Lung microvascular endothelial cell (primary cell): ENCODE measurements at regions not wholly inside any gene's neighbourhood (a gene's known extent, or its start where the extent isn't known, plus 50 kb on each side); places are given as distances from the start of the nearest gene placed in this dataset.

ENCODE experiments used
- DNase-seq, 2 donors: peaks; one replicate each; pipeline versions ENCODE4 v3.0.0 to v3.0.0-alpha.2; 2010; ENCODE audit warnings: low read depth in 2 of 2

DNA sequence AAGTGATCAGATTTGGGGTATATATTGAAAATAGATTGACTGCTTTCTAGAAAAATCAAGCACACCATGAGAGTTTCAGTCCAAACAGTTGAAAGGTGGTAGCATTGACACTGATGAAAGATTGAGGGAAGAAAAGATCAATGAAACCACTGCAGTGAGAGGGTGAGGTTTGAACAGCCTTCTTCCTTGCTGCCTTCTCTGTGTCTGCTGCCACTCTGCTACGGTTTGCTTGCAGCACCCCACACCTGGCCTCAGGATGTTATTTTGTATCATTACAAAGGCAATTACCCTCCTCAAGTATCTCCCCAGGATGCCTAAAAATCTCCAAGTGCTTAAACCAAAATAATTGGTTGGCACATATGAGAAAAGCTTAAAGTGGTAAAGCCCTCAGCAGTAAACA, 683.6 kb upstream of the ARPP21 start:
- DNase-seq: no peak

DNA sequence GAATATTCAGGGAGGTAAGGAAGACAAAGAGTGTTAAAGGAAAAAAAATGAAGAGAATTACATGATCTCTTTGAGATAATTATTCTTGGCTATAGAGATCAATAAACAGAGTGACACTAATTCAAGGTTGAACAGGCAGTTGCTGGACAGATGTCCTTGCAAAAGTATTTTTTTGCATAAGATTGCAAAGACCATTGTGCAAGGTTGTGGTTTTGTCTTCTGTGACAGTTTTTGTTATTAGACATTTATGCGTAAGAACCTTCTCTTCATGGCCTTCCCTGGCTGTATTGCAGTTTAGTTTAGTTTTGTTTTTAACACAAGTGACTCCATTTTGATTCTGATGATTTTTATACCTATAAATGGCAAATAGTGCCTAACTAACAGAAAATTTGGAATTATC, 682.8 kb upstream of the ARPP21 start:
- no peak for DNase-seq

DNA sequence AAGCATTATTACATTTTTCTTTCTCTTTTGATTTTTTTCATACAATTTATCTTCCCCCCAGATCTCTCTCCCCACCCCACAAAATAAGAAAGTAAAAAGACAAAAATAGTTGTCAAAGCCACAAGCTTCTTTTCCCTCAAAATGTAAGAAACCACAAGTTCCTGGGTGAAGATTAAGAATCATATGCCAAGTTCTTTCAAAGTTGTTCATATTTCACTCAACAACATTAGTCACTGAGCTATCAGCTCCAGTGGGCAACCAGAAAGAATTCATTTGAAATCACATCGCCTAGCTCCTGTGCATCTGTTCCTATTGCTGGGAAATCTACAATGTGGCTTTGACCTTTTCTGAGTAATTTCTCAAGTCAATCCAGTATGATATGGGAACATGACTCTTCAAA, 681.6 kb upstream of the ARPP21 start:
- DNase-seq: no peak

DNA sequence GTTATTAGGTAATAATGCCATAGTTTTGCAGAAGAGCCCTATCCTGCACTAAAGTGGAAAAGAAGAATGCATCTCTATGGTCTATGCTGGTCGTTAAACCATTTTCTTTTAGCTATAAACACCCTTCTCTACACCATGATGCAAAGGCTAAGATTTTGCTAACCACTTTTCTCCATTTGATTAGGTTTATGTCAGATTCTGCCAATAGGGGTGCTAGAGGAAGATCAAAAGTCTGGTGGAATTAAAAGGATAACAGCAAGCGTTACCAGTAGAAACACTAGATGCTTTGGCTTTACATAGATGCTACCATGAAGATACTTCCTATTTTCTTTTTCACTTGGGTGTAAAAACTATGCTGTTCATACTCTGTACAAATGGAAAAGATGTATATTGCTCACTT, 669.8 kb upstream of the ARPP21 start:
- no peak for DNase-seq

DNA sequence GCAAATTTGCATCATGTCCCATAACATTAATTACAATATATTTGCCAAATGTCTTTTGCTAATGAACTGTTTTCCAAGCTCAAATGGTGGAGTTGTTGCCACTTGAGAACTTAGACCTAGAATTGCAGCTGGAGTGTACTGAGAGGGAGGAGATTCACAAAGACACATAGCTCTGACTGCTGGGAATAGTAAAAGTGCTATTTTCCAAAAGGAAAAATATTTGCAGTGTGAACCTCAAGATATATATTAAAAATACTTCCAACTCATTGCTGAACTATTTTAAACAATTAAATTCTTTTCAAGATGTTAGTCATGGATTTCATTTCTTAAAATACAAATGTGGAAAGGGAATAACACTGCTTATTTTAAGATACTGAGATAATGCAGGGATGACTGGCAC, 666.8 kb upstream of the ARPP21 start:
- DNase-seq: no peak

DNA sequence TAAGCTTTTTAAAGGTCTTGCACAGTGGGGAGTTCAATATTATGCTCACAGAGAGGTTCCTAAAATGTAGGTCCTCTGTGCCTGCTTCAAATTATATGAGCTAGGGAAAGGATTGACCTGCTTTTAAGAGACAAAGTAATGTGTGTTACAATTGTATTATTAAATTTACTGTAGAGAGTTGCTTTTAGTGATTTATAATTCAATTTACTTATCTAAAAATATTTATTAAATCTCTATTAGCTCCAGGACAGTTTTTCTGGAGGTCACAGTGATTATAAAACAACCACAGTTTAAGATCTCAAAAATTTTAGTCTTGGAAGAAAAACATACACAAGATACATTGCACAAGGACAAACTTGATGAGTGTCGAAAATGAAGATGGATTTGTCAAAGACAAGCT, 665.7 kb upstream of the ARPP21 start:
- no peak for DNase-seq

DNA sequence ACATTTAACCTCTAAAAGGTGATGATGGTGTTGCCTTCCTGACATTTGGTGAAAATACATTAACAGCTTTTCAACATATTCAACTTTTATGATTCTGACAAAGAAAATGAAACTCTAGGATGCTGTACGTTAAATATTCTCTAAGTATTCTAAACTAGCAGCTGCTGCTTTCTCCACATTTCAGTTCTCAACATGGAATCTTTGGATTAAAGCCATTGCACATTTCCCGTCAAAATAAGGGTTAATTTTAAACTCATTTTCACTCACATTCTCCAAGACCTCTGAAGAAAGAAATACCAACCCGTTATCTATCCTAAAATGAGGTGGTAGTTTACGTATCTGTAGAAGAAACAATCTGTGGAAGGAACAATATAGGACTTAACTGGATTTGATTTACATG, 655.7 kb upstream of the ARPP21 start:
- no peak for DNase-seq

DNA sequence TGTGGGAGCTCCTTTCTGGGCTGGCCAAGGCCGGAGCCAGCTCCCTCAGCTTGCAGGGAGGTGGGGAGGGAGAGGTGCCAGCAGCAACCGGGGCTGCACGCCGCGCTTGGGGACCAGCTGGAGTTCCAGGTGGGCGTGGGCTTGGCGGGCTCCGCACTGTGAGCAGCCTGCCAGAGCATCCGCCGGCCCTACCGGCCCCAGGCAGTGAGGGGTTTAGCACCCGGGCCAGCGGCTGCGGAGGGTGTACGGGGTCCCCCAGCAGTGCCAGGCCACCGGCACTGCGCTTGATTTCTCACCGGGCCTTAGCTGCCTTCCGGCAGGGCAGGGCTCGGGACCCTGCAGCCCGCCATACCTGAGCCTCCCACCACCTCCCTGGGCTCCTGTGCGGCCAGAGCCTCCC, 651.0 kb upstream of the ARPP21 start:
- DNase-seq: no peak

DNA sequence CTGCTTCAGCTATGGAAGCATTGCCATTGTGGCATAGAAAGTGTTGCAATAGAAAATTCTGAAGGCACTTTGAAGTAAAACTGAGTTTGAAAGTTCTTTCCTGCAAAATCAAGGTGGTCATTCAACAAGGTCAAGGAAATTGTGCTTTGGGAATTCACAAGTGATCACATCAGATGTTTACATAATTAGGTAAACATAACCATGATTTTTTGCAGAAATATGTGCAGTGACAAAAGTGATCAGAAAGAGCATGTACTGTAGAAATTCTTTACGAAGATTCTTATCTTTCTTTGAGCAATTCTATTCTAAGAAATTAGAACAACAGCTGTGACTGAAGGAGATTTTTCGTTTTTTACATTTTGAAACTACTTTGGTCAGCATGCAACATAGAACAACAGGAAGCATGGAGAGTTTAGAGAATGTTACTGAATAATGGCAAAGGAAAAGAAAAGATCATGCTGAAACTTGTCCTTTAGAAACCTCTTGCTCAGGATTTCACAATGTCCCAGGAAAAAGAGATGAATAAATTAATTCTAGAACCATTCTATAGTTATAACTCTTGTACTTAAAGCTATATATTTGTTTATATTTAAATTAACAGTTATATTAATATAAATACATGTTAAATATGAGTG, 643.4 kb upstream of the ARPP21 start:
- no peak for DNase-seq

DNA sequence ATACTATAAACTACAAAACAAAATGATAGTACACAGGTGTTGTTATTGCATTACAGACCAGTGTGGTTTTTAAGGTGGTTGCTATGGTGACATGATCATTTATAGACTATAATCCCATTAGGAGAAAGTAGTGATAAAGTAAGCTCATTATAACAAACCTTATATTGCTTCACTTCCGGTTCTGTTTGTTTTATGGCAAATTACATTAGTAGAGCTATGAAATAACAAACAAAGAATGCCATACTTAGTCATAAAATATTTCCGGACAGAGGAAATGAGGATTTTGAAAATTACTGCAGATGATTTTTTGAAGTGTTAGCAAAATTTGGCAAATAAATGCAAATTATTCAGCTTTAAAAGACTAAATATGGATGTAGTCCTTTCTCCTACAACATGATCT, 640.4 kb upstream of the ARPP21 start:
- DNase-seq: no peak

DNA sequence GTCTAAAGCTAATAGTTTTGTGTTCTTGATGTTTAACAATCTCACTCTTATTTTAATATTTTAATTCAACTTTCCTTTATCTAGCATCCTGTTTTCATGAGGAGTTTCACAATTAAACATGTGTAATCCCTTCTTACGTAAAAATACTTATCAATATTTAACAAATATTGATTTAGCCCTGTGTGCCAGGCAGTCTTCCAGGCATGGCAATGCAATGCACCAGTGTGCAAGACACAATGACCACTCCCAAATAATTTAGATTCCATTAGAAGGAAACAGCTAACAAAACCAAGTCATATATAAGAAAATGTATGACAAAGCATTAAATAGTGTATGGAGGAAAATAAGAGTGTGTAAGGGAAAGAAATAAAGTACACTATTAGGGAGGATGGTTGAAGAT, 627.1 kb upstream of the ARPP21 start:
- DNase-seq: no peak

DNA sequence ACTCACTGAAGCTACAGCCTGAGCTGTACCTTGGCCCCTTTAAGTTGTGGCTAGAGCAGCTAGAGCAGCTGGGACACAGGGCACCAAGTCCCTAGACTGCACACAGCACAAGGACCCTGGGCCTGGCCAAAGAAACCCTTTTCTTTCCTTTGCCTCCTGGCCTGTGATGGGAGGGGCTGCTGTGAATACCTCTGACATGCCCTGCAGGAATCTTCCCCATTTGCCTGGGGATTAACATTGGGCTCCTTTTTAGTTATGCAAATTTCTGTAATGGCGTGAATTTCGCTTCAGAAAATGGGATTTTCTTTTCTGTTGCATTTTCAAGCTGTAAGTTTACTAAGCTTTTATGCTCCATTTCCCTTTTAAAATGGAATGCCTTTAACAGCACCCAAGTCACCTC, 611.2 kb upstream of the ARPP21 start:
- no peak for DNase-seq

DNA sequence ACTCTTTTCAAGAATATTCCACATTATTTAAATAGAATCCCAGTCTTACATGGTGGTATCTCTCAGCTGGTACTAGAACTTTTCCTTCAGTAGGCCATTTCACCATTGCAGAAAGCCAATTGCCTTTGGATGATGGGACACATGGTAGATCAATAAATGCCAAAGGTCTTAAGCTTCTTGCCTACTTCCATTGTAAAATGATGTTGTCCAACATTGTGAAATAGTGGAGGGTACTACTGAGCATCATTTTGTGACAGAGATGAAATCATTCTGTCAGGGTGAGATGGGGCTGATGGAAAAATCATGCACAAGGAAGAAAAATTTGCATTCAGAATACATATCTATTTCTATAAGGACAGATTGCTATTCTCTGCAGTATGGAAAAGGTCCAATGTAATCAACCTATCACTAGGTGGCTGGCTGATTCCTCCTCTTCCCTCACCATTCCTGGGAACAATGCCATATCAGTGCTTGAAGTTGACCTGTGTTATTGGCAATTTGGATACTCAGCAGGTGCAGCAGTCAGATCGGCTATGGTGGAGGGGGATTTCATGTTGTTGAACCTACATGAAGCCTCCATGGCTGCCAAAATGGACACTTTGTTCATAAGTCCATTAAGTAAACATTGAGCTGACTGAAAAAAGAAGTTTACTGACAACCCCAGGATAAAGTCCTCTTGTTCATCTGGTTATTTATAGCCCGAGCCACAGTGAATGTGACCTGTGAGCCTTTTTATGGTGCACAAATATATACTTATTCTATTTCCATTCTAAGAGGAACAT, 596.9 kb upstream of the ARPP21 start:
- DNase-seq: no peak

DNA sequence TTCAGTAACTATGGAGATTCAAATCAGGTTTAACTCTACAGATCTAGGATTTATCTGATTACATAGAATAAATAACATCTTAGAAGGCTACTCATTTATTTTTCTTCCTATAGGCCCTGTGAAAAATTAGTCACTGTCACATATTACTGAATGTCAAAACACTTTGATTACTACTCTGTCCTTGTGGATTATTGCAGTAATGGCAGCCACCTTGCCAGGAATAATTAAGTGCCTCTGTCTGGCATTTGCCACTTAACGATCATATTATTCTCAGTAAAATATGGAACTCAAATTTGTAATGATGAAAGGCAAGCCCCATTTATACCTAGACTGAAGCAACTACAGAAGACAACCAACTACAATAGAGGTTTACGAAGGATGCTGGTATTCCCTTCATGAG, 596.3 kb upstream of the ARPP21 start:
- DNase-seq: no peak

DNA sequence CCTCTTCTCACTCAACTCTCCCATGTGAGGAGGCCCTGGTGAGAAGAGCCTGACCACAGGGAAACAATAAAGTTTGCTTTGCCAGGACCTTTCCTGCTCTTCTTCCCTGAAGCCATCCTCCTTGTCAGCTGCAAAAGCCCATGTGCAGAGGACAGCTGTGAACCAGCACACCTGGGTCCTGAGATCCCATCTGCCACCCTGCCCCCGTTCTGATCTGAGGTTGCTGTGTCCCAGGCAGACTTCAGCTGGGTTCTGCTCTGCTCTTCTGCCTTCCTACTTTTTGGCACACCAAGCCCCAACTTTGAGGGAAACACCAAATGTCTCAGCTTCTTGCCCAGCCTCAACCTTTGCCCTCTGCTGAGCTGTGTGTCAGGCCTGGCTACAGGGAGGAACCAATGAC, 595.1 kb upstream of the ARPP21 start:
- DNase-seq: no peak

DNA sequence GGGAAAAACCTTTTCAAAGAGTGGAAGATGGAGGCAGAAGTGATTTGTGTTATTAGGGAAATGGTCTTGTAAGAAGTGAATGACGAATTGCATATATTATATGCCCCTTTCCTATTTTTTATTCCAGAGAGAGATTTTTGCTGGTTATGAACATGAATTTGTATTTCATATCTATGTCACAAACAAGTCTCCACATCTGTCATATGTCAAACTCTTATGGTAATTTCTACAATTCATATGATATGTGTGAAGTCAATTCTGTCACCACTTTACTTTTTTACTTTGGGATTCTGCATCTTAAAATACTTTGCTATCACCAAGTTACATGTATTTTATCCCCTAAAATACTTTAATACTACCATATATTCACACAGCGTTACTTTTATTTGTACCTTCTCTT, 594.2 kb upstream of the ARPP21 start:
- no peak for DNase-seq

DNA sequence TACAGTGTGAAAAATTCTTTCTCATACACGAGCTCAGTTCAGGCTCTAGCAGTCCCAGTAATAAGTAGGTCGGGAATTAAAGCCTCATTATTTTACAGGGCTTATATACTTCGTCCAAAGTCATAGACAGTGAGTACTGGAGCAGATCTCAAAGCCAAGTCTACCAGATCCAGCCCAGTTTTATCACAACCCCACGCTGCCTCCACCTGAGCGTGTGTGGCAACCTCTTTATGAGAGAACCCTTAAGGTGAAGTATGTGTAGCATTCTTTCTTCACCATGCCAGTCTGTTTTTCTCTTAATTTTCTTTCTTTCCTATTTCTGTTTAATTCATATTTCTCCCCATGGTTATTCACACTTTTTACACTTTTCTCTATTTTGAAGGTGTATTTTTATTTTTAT, 574.6 kb upstream of the ARPP21 start:
- no peak for DNase-seq

DNA sequence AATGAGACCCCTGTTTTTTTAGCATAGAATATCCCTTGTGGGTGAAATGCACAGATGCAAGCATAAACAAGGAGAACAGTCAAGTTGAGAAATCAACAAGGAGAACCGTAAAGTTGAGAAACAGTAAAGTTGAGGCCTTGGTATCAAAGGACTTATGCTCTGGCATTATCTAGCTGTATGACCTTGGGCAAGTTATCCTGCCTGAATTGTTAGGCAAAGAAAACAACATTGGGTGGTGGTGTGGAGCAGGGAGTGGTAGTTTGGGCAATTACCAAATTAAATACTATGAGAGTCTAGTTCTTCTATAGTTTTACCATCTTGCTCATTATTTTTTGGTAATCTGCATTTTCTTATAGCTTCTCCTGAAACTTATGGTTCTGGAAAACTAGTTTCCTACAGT, 573.4 kb upstream of the ARPP21 start:
- DNase-seq: no peak

DNA sequence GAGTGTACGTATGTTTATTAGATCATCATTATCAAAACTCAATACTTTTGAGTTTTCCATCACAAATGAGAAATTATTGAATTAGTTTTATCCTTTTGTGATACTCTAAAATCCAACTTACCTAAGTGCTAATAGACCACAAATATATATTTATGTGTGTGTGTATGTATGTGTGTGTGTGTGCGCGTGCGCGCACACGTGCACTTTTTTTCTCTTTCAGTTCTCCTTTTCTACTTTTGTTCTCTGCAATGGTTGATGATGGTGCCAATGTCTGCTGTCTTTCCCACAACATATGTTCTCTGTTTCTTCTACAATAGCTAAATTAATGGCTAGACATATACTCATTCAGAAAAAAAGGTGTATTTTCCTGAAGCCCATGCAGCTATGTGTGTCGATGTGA, 571.6 kb upstream of the ARPP21 start:
- DNase-seq: no peak

DNA sequence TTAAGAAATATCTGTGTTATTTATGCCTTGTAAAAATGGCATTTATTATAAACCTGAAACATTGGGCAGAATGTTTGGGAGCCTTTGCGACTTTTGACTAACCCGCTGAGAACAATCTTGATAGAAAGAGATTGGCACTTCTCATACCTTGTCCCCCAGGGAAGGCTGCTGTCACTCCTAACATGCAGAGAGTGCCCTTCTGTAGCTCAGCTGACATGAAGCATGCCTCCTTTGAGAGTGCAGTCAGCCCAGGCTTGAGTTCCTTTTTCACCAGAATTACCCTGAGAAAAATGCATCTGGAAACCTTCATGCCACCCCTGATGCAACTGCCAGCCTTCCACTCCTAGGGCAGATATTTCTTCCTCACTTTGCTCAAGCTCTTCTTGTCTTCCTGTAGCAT, 569.2 kb upstream of the ARPP21 start:
- DNase-seq: no peak

DNA sequence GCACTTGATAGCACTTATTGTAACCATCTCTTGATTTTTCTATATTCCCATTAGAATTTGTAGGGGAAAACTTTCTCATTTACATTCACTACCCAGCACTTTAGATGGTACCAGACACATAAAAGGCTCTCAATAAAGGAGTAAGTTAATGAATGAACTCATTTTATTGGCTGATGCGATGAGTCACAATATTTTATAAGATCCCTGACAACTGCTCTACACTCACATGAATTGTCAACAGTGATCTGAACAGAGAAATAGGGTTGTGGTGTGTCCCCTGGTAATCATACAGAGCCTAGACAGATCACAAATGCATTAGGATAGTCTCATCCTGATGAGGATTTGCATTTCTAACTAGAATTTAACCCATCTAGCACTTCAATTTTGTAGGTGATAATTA, 567.6 kb upstream of the ARPP21 start:
- no peak for DNase-seq

DNA sequence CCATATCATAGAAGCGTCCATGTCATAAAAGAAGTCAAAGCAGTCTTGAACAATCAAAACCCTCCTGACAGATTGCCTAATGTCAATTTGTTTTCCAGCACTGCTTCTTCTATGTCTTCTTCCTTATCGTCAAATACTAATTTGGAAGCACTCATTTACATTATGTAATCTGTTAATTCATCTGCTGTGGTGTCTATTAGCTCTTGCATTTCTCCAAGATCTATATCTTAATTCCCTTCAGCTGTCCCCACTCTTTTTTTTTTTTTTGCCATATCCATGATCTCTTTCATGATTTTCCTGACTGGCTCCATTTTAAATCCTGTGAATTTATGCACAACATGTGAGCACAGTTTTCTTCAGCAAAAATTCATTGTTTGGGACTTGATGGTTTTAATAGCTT, 560.5 kb upstream of the ARPP21 start:
- no peak for DNase-seq

DNA sequence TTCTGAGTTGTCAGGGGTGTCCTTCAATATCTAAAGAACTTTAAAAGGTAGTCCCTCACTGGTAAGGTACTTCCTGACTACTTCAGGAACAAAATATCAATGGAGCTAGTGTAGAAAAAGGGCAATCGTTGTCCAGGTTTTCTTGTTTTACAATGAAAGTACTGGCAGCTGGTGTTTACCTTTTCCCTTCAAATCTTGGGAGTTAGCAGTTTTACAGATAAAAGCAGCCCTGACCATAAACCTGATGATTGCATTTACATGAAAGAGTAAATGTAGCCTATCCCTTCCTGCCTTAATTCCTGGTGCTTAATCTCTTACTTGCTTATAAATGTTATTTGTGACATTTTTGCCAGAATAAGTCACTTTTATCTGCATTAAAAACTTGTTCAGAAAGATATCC, 559.9 kb upstream of the ARPP21 start:
- DNase-seq: no peak

DNA sequence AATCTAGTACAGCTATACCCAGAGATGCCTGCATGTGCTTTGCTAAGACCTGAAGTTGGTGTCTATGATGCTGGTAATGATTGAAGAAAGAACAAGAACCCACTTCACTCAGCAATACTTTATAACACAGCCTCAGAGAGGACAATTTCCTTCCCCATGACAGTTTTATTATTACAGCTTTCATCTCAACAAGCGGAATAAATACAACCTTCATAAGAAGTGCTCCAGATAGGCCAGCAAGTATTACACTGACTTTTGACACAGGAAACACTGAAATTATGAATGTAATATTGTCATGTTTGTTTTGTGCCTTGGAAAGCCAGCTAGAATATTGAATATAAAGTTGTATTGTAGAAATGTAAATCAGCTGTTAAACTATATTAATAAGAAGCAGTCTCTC, 557.4 kb upstream of the ARPP21 start:
- DNase-seq: no peak
